GM10248 (cell line): ENCODE measurements at regions not wholly inside any gene's neighbourhood (a gene's known extent, or its start where the extent isn't known, plus 50 kb on each side); places are given as distances from the start of the nearest gene placed in this dataset.

Source experiments
- CTCF ChIA-PET: fragments of 300-600 bp; sonication (Branson Sonifier 250); formaldehyde crosslinking; extraction: SDS; loops from one replicate; lab custom pipeline; 2021; ENCODE audit warnings: antibody characterized with exemption; lab: Yijun Ruan, JAX
- POLR2A ChIA-PET: fragments of 350-650 bp; sonication (Branson Sonifier 250); formaldehyde crosslinking; extraction: SDS; loops from one replicate; lab custom pipeline; 2020; ENCODE audit warnings: antibody characterized with exemption; lab: Yijun Ruan, JAX
- DNase-seq: peaks from one replicate; pipeline ENCODE4 v3.0.0; 2012; ENCODE audit errors: extremely low spot score
- CTCF ChIP-seq: IDR thresholded peaks from 2 replicates; pipeline ENCODE4 v1.5.1; 2012; ENCODE audit warnings: mild to moderate bottlenecking, low read depth; ENCODE audit errors: extremely low read depth, missing control alignments, control extremely low read depth

- DNase-seq: no peak
- POLR2A ChIA-PET: no interaction called here
- no peak for TF ChIP-seq CTCF
- CTCF ChIA-PET: no interaction called here
Observed at GRCh38 chr1:36714301-36714700, 231.6 kb upstream of the CSF3R start.

GRCh38 chr1:36711480-36711879, 228.8 kb upstream of the CSF3R start:
- DNase-seq: no peak
- ChIA-PET POLR2A (no interaction called here), CTCF (interaction anchor here (1.3 kb wide), 1 partner anchor 9 kb away, joined by 3 read pairs; no protein-coding TSS in a partner anchor)
- TF ChIP-seq CTCF: no peak

- no peak for TF ChIP-seq CTCF
- ChIA-PET CTCF (interaction anchor here (1.3 to 1.9 kb wide), 2 partner anchors 10 to 724 kb away, joined by 3 to 6 read pairs; no protein-coding TSS in a partner anchor), POLR2A (no interaction called here)
Observed at GRCh38 chr1:36710951-36711350, 228.2 kb upstream of the CSF3R start.

GRCh38 chr1:36709869-36710481, 227.3 kb upstream of the CSF3R start:
- POLR2A ChIA-PET: no interaction called here
- TF ChIP-seq CTCF: no peak
- DNase-seq: no peak
- CTCF ChIA-PET: interaction anchor here (1.3 to 1.9 kb wide), 2 partner anchors 11 to 725 kb away, joined by 3 to 6 read pairs; no protein-coding TSS in a partner anchor

More at GRCh38 chr1:36710951-36711350, 228.2 kb upstream of the CSF3R start:
- no peak for DNase-seq

DNA sequence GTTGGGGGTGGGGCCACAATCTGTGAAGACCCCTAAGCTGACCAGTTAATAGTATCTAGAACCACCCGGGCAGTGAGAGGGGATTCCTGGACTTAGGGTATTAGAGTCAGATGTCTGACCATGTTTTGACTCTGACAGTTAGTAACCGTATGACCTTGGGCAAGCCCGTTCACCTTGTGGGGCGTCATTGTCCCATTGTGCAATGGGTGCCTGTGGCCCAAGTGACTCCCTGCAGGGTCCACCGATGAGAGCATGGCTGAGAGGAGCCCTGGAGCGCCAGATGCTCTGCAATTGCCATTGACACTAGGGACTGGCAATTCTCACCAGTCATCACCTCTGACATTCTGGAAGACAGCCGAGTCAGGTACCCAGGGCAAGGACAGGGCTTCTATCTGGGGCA, 225.9 kb upstream of the CSF3R start:
- TF ChIP-seq CTCF: no peak
- DNase-seq: no peak
- ChIA-PET POLR2A (no interaction called here), CTCF (no interaction called here)

DNA sequence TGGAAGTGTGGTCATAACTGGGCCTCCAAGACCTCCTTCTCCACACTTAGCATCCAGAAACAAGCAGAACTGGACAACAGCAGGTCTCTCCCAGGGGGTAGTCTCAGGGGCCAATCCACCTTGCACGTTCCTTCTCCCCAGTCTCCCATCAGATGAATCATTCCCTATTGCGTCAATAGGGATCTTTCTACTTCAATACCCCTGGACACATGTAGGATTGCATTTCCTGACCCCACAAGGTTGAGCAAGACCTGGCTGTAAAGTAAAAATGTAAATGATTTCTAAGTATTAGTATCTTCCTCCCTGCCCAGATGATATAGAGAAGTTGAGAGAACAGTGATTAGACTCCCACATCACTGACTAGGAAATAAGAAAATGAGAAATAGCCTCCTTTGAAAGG, 224.5 kb upstream of the CSF3R start:
- no peak for DNase-seq
- no peak for TF ChIP-seq CTCF
- ChIA-PET POLR2A (no interaction called here), CTCF (no interaction called here)
